GM21360 (cell line): ENCODE measurements at regions not wholly inside any gene's neighbourhood (a gene's known extent, or its start where the extent isn't known, plus 50 kb on each side); places are given as distances from the start of the nearest gene placed in this dataset.
"Not testable (repeated sequence)": the region's sequence is repeated elsewhere in the genome, so short reads cannot be mapped to it uniquely, and the experiment has no call there.

Source experiments
- ATAC-seq: cut with Tn5 transposase; IDR thresholded peaks from one replicate; pipeline ENCODE4 v1.9.1; 2021; ENCODE audit warnings: mild to moderate bottlenecking, moderate library complexity; ENCODE audit not compliant: unreplicated experiment

DNA sequence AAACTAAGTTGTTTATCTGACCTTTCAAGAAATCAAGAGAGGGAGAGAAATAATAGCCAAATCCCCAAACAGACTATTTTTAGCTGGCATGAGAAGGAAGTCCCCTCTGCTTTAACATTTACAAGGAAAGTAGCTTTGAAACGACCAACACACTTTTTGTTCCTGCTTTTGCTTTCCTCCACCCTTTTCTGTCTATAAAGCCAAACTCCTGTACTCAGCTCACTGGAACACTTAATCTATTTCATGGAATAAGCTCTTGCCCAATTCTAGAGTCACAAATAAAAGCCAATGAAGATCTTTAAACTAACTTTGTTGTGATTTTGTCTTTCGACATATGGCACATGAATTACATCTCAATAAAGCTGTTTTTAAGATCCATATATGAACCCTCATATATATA is 86.8 kb upstream of the CCDC71L start:
- no peak for ATAC-seq

DNA sequence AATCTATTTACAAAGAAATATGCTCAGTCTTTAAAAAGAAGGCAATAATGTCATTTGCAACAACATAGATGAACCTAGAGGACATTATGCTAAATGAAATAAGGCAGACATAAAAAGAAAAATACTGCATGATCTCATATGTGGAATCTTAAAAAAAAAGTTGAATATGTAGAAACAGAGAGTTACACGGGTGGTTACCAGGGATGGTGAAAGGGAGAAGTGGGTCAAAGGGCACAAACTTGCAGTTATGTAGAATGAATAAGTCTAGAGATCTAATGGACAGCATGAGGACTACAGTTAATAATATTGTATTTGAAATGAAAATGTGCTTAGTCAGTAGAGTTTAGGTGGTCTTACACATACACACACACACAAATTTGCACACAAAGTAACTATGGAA is 88.2 kb upstream of the CCDC71L start:
- ATAC-seq: no peak

DNA sequence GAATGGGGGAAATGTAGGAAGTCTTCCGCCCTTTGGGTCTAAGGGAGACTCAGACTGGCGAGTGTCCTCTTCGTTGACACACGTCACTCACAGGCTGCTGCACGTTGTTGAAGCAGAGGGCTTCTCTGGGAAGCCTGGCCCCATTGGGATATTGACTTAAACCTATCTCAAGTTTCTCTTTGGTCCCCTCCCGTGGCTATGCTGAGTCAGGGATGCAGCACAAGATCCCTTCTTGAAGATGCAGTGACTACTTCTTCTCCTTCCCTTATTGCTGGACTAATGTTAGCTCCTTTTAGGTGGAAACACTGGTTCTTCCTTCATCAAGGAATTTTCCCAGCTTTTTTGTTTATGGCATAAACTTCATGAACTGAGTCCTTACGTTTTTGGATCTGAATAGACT is 89.8 kb upstream of the CCDC71L start:
- ATAC-seq: no peak

DNA sequence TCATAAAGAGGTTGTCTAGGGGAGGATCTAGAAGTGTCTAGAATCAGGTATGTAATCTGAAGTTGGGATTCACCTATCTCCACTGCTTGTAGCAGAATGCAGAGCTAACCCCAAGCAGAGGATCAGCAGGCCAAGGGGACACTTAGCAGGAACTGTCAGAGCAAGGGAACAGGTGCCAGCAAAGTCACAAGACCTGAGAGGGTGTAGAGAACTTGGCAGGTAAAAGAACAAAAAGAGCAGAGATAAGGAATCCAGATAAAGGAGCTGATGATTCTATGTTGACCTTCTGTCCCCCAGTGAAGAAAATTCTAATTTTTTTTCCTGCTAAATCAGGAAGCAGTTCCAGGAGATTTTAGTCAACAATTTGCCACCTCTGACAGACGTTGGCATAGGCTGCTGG is 91.4 kb upstream of the CCDC71L start:
- ATAC-seq: no peak

DNA sequence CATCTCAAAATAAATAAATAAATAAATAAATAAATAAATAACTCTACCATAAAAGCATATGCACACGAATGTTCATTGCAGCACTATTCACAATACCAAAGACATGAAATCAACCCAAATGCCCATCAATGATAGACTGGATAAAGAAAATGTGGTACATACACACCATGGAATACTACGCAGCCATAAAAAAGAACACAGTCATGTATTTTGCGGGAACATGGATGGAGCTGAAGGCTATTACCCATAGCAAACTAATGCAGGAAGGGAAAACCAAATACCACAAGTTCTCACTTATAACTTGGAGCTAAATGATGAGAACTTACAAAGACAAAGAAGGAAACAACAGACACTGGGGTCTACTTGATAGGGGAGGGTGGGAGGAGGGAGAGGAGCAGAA is 94.1 kb upstream of the CCDC71L start:
- ATAC-seq: not testable (repeated sequence)

DNA sequence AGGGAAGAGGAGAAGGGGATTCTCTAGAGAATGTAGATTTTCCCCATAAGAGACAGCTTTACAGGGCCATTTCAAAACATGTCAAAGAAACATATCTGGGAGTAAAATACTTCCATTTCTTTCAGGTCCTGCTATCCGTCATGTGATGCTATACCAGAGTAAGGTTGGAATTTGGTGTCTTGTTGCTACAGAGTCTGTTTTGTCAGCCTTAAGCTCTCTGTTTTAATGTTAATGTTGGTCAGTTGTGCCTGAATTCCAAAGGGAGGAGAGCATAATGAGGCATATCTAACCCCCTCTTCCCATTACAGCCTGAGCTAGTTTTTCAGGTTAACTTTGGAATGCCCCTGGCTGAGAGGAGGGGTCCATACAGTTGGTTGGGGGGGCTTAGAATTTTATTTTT is 94.7 kb upstream of the CCDC71L start:
- no peak for ATAC-seq

DNA sequence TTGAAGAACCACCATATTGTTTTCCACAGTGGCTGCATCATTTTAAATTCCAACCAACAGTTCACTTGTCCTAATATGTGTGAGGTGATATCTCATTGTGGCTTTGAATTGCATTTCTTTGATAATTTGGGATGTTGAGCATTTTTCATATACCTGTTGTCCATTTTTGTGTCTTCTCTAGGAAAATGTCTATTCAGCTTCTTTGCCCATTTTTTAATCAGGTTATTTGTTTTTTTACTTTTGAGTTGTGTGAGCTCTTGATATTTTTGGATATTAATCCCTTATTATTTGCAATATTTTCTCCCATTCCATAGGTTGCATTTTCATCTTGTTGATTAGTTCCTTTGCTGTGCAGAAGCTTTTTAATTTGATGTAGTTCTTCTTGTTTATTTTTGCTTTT is 95.1 kb upstream of the CCDC71L start:
- ATAC-seq: no peak

DNA sequence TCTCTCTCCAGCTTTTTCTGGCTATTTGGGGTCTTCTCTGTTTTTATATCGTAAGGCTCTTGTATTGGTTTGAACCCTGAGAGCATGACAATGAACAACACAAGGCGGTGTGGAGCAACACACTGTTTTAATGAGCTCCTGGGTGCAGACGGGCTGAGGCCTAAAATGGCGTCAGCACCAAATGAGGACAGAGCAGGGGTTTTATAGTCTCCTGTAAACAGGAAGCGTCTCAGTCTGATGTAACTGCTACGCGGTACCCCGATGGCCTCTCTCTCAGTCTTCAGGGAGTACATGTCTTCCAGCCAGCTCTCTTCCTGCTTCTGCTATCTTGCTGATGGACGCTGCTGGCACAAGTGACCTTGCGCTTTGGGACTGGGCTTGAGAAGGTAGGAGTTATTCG is 95.9 kb upstream of the CCDC71L start:
- no peak for ATAC-seq

DNA sequence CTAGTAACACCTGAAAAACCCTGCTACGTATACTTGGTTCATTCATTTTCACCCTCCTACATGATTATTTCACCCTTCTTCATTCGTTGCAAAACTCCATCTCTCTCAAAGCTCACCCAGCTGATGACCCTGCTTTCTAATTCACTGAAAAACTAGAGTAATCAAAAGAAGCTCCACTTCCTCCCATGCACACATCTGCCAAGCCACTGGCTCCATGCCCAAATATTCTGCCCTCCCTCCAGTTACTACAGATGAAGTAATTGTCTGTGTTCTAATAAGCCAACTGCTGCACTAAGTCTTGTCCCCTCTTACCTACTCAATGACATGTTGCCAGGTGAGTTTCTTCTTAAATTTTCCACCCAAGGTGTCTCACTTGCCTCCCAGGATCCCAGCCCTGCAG is 96.9 kb upstream of the CCDC71L start:
- ATAC-seq: no peak

DNA sequence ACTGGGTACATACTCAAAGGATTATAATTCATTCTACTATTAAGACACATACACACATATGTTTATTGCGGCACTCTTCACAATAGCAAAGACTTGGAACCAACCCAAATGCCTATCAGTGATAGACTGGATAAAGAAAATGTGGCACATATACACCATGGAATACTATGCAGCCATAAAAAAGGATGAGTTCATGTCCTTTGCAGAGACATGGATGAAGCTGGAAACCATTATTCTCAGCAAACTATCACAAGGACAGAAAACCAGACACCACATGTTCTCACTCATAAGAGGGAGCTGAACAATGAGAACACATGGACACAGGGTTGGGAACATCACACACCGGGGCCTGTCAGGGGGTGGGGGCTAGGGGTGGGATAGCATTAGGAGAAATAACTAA is 101.9 kb upstream of the CCDC71L start:
- not testable (repeated sequence) for ATAC-seq

DNA sequence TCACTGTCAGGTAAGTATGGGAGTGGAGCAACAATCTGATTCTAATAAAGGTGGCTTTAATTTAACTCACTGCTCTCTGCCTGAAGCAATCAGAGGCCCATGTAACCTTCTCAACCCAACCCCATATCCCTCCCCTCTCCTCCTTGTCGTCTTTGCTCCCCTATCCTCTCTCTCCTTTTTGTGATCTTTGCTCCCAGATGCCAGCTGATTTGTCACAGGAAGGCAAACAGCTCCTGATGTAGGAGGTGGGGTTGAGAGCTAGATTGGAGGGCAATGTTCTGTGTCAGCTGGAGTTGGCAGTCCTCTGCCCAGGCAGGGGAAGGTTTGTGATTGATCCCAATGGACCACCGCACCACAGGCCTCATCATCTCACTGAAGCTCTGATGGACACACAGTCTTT is 101.4 kb upstream of the PIK3CG start:
- ATAC-seq: no peak

DNA sequence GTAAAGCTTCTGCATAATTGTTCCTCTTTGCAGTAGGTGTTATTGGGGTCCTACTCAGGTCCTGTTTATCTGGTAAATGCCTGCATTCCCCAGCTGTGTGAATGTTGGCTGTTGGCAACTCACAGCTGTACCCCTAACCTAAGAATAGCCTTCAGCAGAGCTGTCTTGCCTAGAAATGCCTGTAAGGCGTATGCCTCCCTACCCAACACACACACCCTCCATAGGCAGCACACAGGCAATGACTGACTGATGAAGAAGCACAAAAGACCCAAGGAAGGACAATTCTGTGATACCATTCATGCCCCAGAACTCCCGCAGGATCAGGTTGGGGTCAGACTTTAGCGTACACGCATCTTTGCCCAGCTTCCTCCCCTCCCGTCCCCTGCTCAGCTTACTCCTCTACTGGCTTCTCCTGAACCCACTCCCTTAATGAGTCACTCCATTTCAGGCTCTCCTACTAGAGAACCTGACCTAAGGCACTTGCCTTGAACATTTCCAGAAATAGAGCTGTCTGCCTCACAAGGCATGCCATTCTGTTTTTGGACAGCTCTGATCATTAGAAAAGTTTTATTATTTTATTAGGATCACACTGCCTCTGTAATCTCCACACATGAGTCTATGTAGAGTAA is 99.2 kb upstream of the PIK3CG start:
- ATAC-seq: no peak

DNA sequence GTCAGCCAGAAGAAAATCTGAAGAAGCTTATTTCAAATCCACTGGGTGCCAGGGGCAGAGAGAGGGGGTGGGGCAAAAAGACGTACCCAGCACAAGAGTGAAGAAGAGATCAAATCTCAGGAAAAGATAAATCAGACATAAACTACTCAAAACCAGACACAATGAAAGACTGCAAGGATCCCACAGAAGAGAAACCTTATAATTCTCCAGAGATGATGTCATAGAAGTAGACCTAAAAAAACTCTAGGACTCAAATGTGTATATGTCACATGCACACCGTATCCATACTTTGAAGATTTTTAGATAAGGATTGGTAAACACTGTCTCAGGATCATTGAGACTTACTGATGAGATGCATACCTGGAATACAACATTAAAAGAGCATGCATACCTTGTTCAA is 98.5 kb upstream of the PIK3CG start:
- ATAC-seq: no peak

DNA sequence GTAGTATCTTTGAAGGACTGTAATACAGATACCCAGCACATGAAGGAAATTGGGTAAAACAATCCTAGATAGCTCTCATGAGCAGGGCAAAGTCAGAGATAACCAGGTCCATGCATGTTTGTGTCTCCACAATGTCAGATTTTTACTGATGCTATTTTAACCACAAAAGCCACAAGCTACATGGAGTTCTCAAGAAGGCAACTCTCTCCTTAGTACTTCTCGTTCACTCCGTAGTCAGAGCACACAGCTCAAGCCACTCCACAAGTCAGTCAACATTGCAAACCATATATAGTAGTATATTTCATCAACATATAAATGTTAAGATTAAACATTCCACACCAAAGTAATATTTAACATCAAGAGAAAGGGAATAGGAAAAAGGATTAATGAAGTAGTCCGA is 98.0 kb upstream of the PIK3CG start:
- ATAC-seq: no peak

DNA sequence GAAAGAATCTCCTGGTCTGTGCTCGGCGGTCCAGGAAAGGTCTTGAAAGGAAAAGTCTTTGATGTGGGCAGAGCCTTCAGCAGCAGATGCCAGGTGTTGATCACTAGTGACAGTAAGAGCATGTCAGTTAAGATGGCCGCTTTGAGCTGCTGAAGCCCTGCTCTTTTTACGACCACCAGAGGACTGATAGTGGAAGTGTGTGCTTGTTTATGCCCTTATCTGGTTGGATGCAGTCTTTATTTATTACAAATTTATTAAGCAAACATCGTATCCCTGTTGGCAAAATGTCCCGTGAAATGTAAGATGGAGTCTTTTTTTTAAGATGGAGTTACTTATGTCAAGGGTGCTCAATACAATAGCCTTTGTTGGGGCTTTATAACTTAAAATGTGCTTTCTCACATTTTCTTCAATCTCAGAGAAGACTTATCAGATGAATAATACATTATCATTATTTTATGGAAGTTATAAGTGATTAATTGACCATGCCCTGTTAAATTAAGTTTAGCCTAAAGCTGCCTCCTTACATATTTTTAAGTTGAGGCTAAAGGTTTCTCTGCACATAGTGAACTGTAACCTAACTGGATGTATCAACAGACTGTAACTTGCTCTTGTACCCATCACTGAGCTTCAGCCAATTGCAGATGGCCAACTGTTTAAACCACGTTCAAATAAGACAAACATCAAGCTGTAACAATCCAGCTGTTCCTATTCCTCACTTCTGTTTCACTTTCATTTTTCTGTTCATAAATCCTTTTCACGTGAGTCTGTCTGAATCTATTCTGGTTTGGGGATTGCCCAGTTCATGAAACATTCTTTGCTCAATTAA is 97.4 kb upstream of the PIK3CG start:
- peak; percentile 61 for ATAC-seq

DNA sequence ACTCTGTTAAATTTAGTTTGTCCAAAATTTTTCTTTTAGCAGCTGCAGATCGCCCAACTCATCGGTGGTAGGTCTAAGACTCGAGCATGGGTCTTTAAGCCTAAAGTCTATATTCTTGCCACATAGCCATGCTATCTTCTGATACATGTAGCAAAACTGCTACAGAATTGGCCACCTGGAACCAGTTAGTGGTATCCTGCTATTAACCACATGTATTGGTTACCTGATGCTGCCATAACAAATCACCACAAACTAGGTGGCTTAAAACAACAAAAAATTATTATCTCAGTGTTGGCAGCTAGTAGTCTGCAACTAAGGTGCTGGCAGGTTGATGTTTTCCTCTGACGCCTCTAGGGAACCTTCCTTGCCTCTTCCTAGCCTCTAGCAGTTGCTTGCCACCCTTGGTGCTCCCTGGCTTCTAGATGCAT is 96.7 kb upstream of the PIK3CG start:
- peak; percentile 68 for ATAC-seq

DNA sequence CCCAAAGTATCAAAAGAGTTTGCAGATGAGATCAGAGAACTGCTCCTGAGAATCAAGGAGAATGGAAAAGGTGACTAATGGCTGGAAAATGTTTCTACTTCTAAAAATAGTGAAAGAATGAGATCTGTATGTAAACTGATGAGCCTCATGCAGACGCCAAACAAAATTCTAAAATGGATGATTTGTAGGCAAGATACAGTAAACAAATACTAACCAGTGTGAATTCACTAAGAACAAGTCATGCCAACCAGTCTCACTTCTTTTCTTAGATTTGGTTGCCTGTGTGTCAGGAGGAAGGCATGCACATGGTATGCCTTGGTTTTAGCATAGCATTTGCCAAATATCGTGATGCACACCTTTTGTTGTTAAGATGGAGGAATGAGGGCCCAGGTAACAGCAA is 94.9 kb upstream of the PIK3CG start:
- no peak for ATAC-seq

DNA sequence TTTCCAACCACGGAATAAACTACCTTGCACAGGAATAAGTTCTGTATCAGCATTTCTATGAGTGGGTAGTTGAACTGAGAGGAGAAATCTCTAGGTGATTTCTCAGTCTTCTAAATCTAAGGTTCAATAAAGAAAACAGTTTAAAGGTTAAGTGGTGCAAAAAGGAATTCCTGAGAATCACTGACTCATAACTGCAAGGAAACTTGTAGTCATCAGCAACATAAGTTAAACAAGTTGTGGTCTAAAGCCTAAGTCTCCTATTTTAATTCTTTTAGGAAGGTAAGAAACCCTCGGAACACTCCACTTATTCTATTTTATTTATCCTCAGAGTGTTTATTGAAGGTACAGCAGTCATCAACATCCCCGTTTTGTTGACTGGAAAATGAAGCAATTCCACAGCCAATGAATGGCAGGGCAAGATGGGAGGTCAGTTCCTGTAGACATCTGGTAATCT is 92.4 kb upstream of the PIK3CG start:
- no peak for ATAC-seq

DNA sequence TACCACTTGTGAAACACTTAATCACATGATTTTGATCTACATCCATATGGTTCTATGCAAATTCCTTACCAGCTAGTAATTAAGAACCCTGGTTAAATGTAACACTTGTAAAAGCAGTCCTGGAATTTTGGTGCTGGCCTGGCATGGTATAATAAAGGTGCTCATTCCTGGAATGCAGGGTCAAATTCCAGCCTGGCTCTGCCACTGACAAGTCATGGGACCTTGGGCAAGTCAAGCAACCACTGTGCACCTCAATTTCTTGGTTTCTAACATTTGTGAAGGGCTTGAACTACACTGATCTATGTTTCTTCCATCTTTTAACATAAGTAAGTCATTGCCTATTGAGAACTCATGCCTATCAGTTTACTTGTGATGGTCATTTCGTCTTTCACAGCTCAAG is 91.9 kb upstream of the PIK3CG start:
- no peak for ATAC-seq

DNA sequence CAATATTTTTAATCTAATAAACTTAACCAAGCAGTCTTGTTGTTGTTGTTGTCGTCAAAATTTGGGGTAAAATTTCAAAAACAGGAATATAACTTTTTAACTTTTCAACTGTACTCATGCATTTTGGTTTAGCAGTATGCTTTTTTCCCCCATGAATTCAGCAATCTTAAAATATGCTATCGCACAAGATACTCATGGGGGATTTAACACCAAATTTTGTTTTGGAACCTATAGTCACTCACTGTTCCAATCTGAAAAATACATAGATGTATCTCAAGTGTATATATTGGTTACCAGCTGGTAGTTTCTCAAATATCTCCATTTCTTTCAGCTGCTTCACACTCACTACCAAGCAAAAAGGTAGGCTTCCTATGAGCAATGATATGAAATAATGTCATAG is 91.4 kb upstream of the PIK3CG start:
- ATAC-seq: no peak

DNA sequence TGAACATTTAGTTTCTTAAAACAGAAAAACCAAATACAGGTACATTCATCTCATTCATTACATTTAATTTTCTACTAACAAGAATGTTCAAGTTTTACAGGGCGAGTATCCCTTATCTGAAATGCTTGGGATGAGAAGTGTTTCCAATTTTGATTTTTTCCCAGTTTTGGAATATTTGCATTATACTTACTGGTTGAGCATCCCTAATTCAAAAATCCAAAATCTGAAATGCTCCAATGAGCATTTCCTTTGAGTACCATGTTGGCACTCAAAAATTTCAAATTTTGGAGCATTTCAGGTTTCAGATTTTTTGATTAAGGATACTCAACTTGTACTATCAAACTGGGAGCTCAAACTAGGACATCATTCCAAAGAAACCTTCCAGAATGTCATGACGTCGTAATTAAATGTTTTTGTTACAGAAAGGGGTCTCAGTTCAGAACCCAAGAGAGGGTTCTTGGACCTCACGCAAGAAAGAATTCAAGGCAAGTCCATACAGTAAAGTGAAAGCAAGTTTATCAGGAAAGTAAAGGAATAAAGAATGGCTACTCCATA is 90.8 kb upstream of the PIK3CG start:
- ATAC-seq: no peak
